SJSA1 (cell line): ENCODE measurements at regions not wholly inside any gene's neighbourhood (a gene's known extent, or its start where the extent isn't known, plus 50 kb on each side); places are given as distances from the start of the nearest gene placed in this dataset.

Experiments
- DNase-seq, 2 experiments: peaks; one replicate each; pipeline ENCODE4 v3.0.0-alpha.2; 2015 to 2020; ENCODE audit warnings: low spot score in 2 of 2, low read depth in 1 of 2
- H3K27ac ChIP-seq: fragments of 250-450 bp; sonication (Bioruptor Pico); 2 replicates; pipeline ENCODE4 v1.5.1; 2020; ENCODE audit warnings: mild to moderate bottlenecking, moderate library complexity
- H3K27me3 ChIP-seq: fragments of 250-450 bp; sonication (Bioruptor Pico); replicated peaks from 2 replicates; pipeline ENCODE4 v1.5.1; 2020; ENCODE audit warnings: mild to moderate bottlenecking, moderate library complexity
- H3K36me3 ChIP-seq: fragments of 250-450 bp; sonication (Bioruptor Pico); 2 replicates; pipeline ENCODE4 v1.5.1; 2020; ENCODE audit warnings: mild to moderate bottlenecking
- H3K4me1 ChIP-seq: fragments of 250-450 bp; sonication (Bioruptor Pico); replicated peaks from 2 replicates; pipeline ENCODE4 v1.6.1; 2021; ENCODE audit warnings: mild to moderate bottlenecking
- H3K4me3 ChIP-seq: fragments of 250-450 bp; sonication (Bioruptor Pico); 2 replicates; pipeline ENCODE4 v1.5.1; 2020; ENCODE audit warnings: mild to moderate bottlenecking
- H3K9me3 ChIP-seq: fragments of 250-450 bp; sonication (Bioruptor Pico); replicated peaks from 2 replicates; pipeline ENCODE4 v1.5.1; 2020; ENCODE audit warnings: mild to moderate bottlenecking

- no peaks in the 10 kb centered on the region for H3K36me3 ChIP-seq
- H3K4me3 ChIP-seq = no peak overlapping the region
- no peaks in the 10 kb centered on the region for H3K27me3 ChIP-seq
- H3K9me3 ChIP-seq = no peaks in the 10 kb centered on the region
- H3K27ac ChIP-seq = no peak overlapping the region
- DNase-seq = no peak
- peaks cover 32% of the 10 kb centered on the region for H3K4me1 ChIP-seq
Observed at GRCh38 chr10:111209692-111210091, 132.9 kb downstream of the ADRA2A start.

GRCh38 chr10:111211241-111211640 is 134.4 kb downstream of the ADRA2A start:
- Histone ChIP-seq H3K27ac (peak overlapping the region; percentile 90), H3K4me1 (peaks cover 31% of the 10 kb centered on the region), H3K9me3 (no peaks in the 10 kb centered on the region), H3K4me3 (no peak overlapping the region), H3K36me3 (no peaks in the 10 kb centered on the region), H3K27me3 (no peaks in the 10 kb centered on the region)
- DNase-seq = no peak

- peak overlapping the region; percentile 90 for H3K27ac ChIP-seq
- H3K27me3 ChIP-seq = no peaks in the 10 kb centered on the region
- no peaks in the 10 kb centered on the region for H3K9me3 ChIP-seq
- no peaks in the 10 kb centered on the region for H3K36me3 ChIP-seq
- DNase-seq = peak in 1 of 2 experiments; percentile 91
- H3K4me3 ChIP-seq = no peak overlapping the region
- H3K4me1 ChIP-seq = peaks cover 27% of the 10 kb centered on the region
Observed at GRCh38 chr10:111211706-111212105, 134.9 kb downstream of the ADRA2A start.

GRCh38 chr10:111221682-111222480 is 145.1 kb downstream of the ADRA2A start:
- no peaks in the 10 kb centered on the region; the same call in 1 of the 2 replicates for H3K9me3 ChIP-seq
- no peak for DNase-seq
- no peaks in the 10 kb centered on the region for H3K36me3 ChIP-seq
- no peaks in the 10 kb centered on the region for H3K4me1 ChIP-seq
- H3K27me3 ChIP-seq = peaks cover 4% of the 10 kb centered on the region; the same call in 1 of the 2 replicates
- no peak overlapping the region for H3K4me3 ChIP-seq
- no peak overlapping the region for H3K27ac ChIP-seq

- Histone ChIP-seq H3K4me3 (no peak overlapping the region), H3K36me3 (no peaks in the 10 kb centered on the region), H3K27me3 (peaks cover 4% of the 10 kb centered on the region; the same call in 1 of the 2 replicates), H3K27ac (no peak overlapping the region), H3K9me3 (no peaks in the 10 kb centered on the region; the same call in 1 of the 2 replicates), H3K4me1 (no peaks in the 10 kb centered on the region)
- DNase-seq = no peak
Observed at GRCh38 chr10:111222961-111223360, 146.1 kb downstream of the ADRA2A start.

- DNase-seq = no peak
- no peaks in the 10 kb centered on the region for H3K9me3 ChIP-seq
- H3K4me3 ChIP-seq = no peak overlapping the region
- H3K4me1 ChIP-seq = no peaks in the 10 kb centered on the region
- no peaks in the 10 kb centered on the region for H3K27me3 ChIP-seq
- H3K27ac ChIP-seq = no peak overlapping the region
- no peaks in the 10 kb centered on the region for H3K36me3 ChIP-seq
Observed at GRCh38 chr10:111231779-111232178, 154.9 kb downstream of the ADRA2A start.

GRCh38 chr10:111233439-111233838 is 156.6 kb downstream of the ADRA2A start:
- Histone ChIP-seq H3K27me3 (no peaks in the 10 kb centered on the region), H3K27ac (no peak overlapping the region), H3K36me3 (no peaks in the 10 kb centered on the region), H3K4me1 (no peaks in the 10 kb centered on the region), H3K9me3 (no peaks in the 10 kb centered on the region), H3K4me3 (no peak overlapping the region)
- no peak for DNase-seq

- Histone ChIP-seq H3K4me1 (no peaks in the 10 kb centered on the region), H3K36me3 (no peaks in the 10 kb centered on the region), H3K27ac (no peak overlapping the region), H3K27me3 (no peaks in the 10 kb centered on the region), H3K4me3 (no peak overlapping the region), H3K9me3 (no peaks in the 10 kb centered on the region)
- no peak for DNase-seq
Observed at GRCh38 chr10:111234234-111234913, 157.5 kb downstream of the ADRA2A start.

- no peak overlapping the region for H3K4me3 ChIP-seq
- no peak for DNase-seq
- no peaks in the 10 kb centered on the region for H3K27me3 ChIP-seq
- H3K27ac ChIP-seq = no peak overlapping the region
- H3K9me3 ChIP-seq = no peaks in the 10 kb centered on the region
- H3K36me3 ChIP-seq = no peaks in the 10 kb centered on the region
- no peaks in the 10 kb centered on the region for H3K4me1 ChIP-seq
Observed at GRCh38 chr10:111234914-111235302, 158.1 kb downstream of the ADRA2A start.

- H3K36me3 ChIP-seq = no peaks in the 10 kb centered on the region
- H3K9me3 ChIP-seq = no peaks in the 10 kb centered on the region
- no peak for DNase-seq
- no peaks in the 10 kb centered on the region for H3K4me1 ChIP-seq
- no peaks in the 10 kb centered on the region for H3K27me3 ChIP-seq
- H3K27ac ChIP-seq = no peak overlapping the region
- H3K4me3 ChIP-seq = no peak overlapping the region
Observed at GRCh38 chr10:111240348-111240747, 163.5 kb downstream of the ADRA2A start.

- Histone ChIP-seq H3K9me3 (no peaks in the 10 kb centered on the region), H3K27ac (no peak overlapping the region), H3K4me3 (no peak overlapping the region), H3K27me3 (peaks cover 4% of the 10 kb centered on the region; the same call in 1 of the 2 replicates), H3K36me3 (no peaks in the 10 kb centered on the region), H3K4me1 (no peaks in the 10 kb centered on the region)
- DNase-seq = no peak
Observed at GRCh38 chr10:111243126-111243525, 166.3 kb downstream of the ADRA2A start.

- Histone ChIP-seq H3K9me3 (no peaks in the 10 kb centered on the region), H3K4me1 (no peaks in the 10 kb centered on the region), H3K4me3 (no peak overlapping the region), H3K27me3 (peaks cover 4% of the 10 kb centered on the region; the same call in 1 of the 2 replicates), H3K36me3 (no peaks in the 10 kb centered on the region), H3K27ac (no peak overlapping the region)
- no peak for DNase-seq
Observed at GRCh38 chr10:111246136-111246535, 169.3 kb downstream of the ADRA2A start.

GRCh38 chr10:111246814-111247452 is 170.1 kb downstream of the ADRA2A start:
- Histone ChIP-seq H3K4me1 (no peaks in the 10 kb centered on the region), H3K27ac (no peak overlapping the region), H3K9me3 (no peaks in the 10 kb centered on the region), H3K36me3 (no peaks in the 10 kb centered on the region), H3K4me3 (no peak overlapping the region), H3K27me3 (peaks cover 4% of the 10 kb centered on the region; the same call in 1 of the 2 replicates)
- DNase-seq = no peak
